HG03521 (cell line): ENCODE measurements at regions not wholly inside any gene's neighbourhood (a gene's known extent, or its start where the extent isn't known, plus 50 kb on each side); places are given as distances from the start of the nearest gene placed in this dataset.

Experiments
- ATAC-seq: cut with Tn5 transposase; IDR thresholded peaks from one replicate; pipeline ENCODE4 v1.9.1; 2021; ENCODE audit warnings: mild to moderate bottlenecking, moderate library complexity; ENCODE audit not compliant: unreplicated experiment

DNA sequence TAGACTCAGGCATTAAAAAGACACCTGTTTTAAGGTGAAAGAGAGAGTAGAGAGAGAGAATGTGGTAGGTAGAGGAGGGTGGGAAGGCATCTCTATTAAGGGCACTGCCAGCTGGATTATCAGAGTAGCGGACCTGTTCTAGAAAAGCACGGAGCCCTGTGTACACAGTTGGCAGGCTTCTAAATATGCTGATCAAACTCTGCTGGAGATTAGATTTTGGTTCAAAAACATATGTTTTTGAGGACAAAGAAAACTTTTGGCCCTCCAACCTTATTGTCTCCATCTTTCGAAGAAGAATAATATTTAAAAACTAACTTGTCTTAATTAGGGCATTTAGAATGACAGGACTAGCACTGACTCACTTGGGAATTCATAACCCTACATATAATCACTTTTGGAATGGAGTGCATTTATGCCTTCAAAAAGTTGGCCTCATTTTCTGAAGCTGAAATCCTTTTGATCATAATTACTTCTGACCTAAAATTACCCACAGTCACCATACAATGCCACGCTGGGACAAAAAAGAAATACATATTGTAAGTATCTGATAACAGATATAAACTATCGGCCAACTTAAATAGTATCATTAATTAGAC is 254.6 kb downstream of the MEIS1 start:
- ATAC-seq = no peak

GRCh38 chr2:66691031-66691965 is 256.4 kb downstream of the MEIS1 start:
- no peak for ATAC-seq

DNA sequence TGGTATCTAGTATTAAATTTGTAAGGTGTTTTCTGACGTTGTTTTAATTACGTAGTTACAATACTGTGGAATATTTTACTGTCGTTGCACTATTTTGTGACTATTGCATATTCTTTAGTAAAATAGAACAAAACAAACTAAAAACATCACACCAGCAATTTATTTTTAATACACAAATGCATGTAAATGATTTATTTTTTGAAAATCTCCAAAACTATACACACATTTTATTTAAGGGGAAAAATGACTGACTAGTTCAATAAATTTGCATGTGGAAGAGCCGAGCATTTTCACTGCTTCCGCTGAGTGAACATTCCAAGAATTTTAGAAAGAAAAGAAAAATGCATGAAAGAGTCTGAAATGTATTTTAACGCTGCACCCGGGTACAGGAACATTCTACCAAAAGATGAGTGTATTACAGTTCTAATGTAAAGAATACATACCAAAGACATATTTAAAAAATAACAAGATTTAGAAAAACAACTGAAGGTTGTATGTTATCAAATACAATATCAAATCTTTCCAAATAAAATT is 257.7 kb downstream of the MEIS1 start:
- no peak for ATAC-seq

DNA sequence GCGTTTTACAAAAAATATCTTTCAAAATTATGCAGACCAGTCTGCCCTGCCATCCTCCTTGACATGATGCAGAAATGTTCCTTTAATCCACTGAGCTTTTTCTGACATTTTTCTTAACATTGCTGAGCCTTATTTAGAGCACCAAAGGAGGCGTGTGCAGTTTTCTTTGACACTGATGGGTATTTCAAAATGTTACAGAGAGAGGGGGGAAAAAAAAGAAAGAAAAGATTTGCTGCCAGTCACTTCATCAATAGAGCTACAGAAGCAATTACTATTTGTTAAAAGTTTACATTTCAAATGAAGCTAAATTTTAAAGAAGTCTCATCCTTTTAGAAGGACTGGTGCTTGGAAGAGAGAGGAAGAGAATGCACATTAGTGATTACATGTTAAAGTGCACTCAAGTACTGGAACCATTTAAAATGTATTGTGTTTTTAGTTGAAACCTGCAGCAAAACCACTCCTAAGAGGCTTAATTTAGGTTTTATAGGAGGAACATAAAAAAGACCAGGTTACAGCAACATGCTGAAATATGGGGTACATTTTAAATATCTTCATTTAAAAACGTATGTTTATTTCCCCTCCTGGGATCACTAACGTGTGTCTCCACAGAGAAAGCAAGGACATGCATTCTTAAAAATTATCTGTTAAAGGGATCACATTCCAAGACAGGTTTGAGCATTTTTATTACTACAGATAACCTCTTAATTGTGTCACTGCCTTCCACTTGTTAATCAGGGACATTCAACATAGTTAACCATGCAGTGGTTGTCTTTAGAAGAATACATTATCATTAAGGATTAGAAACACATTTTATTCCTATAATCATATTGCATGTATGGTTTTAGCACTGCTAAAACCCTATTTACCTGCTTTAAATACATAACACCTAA is 258.4 kb downstream of the MEIS1 start:
- no peak for ATAC-seq

GRCh38 chr2:66694087-66694860 is 259.3 kb downstream of the MEIS1 start:
- no peak for ATAC-seq

DNA sequence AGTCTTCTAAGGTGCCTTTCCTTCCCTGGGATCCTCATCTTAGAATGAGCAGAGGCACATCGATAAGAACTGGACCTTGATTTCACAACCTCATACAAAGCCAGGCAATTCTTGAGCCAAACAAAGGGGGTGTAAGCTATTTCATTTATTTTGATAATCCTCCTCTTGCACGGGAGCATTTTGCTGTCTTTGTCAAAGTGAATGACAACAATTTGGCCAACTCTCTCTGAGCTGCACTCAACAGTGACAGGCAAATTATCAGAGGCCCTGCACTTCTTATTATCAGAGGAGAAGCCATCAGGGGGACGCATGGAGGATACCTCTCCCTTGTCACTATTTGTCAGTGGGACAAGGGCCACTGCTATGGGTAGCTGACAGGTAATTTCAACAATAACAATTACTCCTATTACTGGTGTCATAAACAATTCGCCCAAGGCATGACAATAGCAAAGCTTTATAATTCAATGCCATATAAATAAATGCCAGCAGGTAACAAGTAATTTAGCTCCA is 260.4 kb downstream of the MEIS1 start:
- no peak for ATAC-seq

GRCh38 chr2:66696374-66696773 is 261.4 kb downstream of the MEIS1 start:
- ATAC-seq = no peak

- no peak for ATAC-seq
Measured at GRCh38 chr2:66696886-66697285, 262.0 kb downstream of the MEIS1 start.

- ATAC-seq = no peak
Measured at GRCh38 chr2:66697366-66697765, 262.4 kb downstream of the MEIS1 start.

GRCh38 chr2:66698091-66698490 is 263.2 kb downstream of the MEIS1 start:
- ATAC-seq = no peak

GRCh38 chr2:66698576-66699239 is 263.8 kb downstream of the MEIS1 start:
- ATAC-seq = no peak

DNA sequence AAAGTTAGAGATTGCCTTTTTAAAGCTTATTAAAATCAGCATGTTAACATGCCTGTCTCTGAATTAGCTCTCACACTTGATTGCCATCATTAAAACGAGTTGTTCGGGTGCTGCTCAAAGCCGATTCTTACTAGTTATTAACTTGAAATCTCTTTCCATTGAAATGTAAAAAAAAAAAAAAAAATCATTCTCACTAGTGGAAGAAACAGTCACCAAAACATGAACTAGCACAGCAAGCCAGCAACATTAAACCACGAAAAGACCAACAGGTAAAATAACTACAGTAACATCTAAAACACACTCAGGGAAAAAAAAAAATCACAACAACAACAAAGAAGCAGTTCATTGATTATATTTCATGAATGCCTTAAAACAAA is 264.5 kb downstream of the MEIS1 start:
- ATAC-seq = no peak

GRCh38 chr2:66699793-66700676 is 265.1 kb downstream of the MEIS1 start:
- no peak for ATAC-seq

GRCh38 chr2:66700677-66701066 is 265.7 kb downstream of the MEIS1 start:
- no peak for ATAC-seq

DNA sequence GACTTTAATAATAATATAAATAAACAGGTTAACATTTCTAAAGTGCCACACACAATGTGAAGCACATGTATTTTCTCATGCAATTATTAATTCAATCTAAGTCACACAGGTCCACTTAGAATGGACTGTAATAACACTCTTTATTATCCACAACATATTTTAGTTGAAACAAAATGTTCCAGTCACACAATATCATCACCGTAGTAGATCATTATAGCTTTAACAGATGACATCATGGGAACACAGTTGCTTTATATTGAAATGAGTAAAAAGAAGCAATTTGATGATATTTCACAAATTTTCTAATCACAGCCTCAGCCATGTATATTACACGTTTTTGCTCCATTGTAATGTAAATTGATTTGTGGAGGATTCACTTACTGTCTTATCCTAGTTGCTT is 266.3 kb downstream of the MEIS1 start:
- no peak for ATAC-seq

- no peak for ATAC-seq
Measured at GRCh38 chr2:66701656-66702055, 266.7 kb downstream of the MEIS1 start.

DNA sequence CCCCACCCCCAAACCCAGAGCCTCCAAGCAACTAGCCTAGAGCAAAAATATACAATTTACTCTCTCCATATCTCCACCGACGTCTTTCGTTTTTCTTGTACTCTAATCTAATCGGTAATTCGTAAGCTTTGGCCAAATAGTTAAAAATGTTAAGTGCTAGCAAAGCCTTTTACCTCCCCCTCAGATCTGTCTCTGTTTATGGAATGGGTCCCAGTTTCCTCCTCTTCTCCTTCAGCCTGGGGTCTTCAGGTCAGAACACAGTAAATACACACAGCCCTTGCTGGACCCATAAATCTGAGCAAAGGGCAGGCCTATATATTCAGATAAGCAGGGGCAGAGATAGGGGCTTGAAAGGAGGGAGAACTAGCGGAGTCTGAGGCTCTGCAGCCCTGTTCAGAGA is 267.4 kb downstream of the MEIS1 start:
- no peak for ATAC-seq

GRCh38 chr2:66704786-66705185 is 269.9 kb downstream of the MEIS1 start:
- ATAC-seq = no peak

DNA sequence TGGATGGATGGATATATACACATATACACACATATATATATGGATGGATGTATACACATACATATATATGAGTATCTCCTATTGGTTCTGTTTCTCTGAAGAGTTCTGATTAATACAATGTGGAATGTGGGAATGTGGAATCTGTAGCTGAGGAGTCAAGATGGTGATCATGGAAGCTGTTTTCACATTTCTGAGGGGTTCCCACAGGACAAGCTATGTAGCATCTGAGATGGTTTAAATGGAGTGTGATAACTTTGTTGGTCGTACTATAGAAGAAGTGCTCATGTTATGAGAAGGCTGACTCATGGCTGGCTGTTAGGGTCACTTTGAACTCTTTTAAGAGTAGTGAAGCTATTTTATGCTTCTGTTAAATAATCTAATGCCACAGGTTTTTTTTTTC is 279.7 kb downstream of the MEIS1 start:
- ATAC-seq = no peak
